Parathyroid adenoma (tissue), 2 donors: ENCODE measurements at regions not wholly inside any gene's neighbourhood (a gene's known extent, or its start where the extent isn't known, plus 50 kb on each side); places are given as distances from the start of the nearest gene placed in this dataset.

ENCODE experiments used
- H2AFZ ChIP-seq: fragments of 300-600 bp; sonication (generic); one replicate; pipeline ENCODE4 v1.7.0; 2017; ENCODE audit warnings: antibody characterized with exemption, mild to moderate bottlenecking
- H3K27ac ChIP-seq: fragments of 300-600 bp; sonication (generic); one replicate; pipeline ENCODE4 v1.7.0; 2017
- H3K27me3 ChIP-seq: fragments of 300-600 bp; sonication (generic); one replicate; pipeline ENCODE4 v1.7.0; 2017; ENCODE audit warnings: low read length; ENCODE audit not compliant: control insufficient read depth, insufficient read depth
- H3K36me3 ChIP-seq: fragments of 300-600 bp; sonication (generic); one replicate; pipeline ENCODE4 v1.7.0; 2017; ENCODE audit warnings: low read length; ENCODE audit not compliant: control insufficient read depth, insufficient read depth
- H3K4me1 ChIP-seq: fragments of 300-600 bp; sonication (generic); one replicate; pipeline ENCODE4 v1.7.0; 2017; ENCODE audit warnings: control low read depth
- H3K4me2 ChIP-seq: fragments of 300-600 bp; sonication (generic); one replicate; pipeline ENCODE4 v1.7.0; 2017; ENCODE audit warnings: low read length
- H3K4me3 ChIP-seq: fragments of 300-600 bp; sonication (generic); one replicate; pipeline ENCODE4 v1.7.0; 2017; ENCODE audit warnings: low read depth, low read length
- H3K79me2 ChIP-seq: fragments of 300-600 bp; sonication (generic); one replicate; pipeline ENCODE4 v1.7.0; 2017; ENCODE audit warnings: control low read depth
- H3K9ac ChIP-seq: fragments of 300-600 bp; sonication (generic); one replicate; pipeline ENCODE4 v1.7.0; 2017; ENCODE audit warnings: mild to moderate bottlenecking
- H3K9me3 ChIP-seq: fragments of 300-600 bp; sonication (generic); one replicate; pipeline ENCODE4 v1.7.0; 2017; ENCODE audit warnings: low read length; ENCODE audit not compliant: control insufficient read depth
- CTCF ChIP-seq: fragments of 300-600 bp; sonication (generic); IDR thresholded peaks from one replicate; pipeline ENCODE4 v1.7.0; 2017; ENCODE audit warnings: antibody characterized with exemption, mild to moderate bottlenecking
- donor health status: primary hyperparathyroidism.

- no peak overlapping the region for H3K27ac ChIP-seq
- H3K27me3 ChIP-seq: no peaks in the 10 kb centered on the region
- no peaks in the 10 kb centered on the region for H3K36me3 ChIP-seq
- no peak overlapping the region for H3K9ac ChIP-seq
- no peak overlapping the region for H3K4me3 ChIP-seq
- no peak for TF ChIP-seq CTCF
- H3K79me2 ChIP-seq: no peaks in the 10 kb centered on the region
- no peaks in the 10 kb centered on the region for H3K4me1 ChIP-seq
- no peaks in the 10 kb centered on the region for H3K9me3 ChIP-seq
- H3K4me2 ChIP-seq: no peak overlapping the region
- no peak overlapping the region for H2AFZ ChIP-seq
These were observed 1788.0 kb upstream of the TENM3 start for GRCh38 chr4:180455226-180455625.

- H2AFZ ChIP-seq: no peak overlapping the region
- no peak overlapping the region for H3K4me2 ChIP-seq
- no peaks in the 10 kb centered on the region for H3K27me3 ChIP-seq
- no peaks in the 10 kb centered on the region for H3K4me1 ChIP-seq
- H3K36me3 ChIP-seq: no peaks in the 10 kb centered on the region
- H3K27ac ChIP-seq: no peak overlapping the region
- H3K9me3 ChIP-seq: no peaks in the 10 kb centered on the region
- no peak for TF ChIP-seq CTCF
- no peak overlapping the region for H3K4me3 ChIP-seq
- H3K79me2 ChIP-seq: no peaks in the 10 kb centered on the region
- no peak overlapping the region for H3K9ac ChIP-seq
These were observed 1786.3 kb upstream of the TENM3 start for GRCh38 chr4:180456928-180457327.

GRCh38 chr4:180462116-180462515, 1781.1 kb upstream of the TENM3 start:
- Histone ChIP-seq H3K27ac (no peak overlapping the region), H3K36me3 (no peaks in the 10 kb centered on the region), H3K9ac (no peak overlapping the region), H3K27me3 (no peaks in the 10 kb centered on the region), H3K4me3 (no peak overlapping the region), H3K4me1 (no peaks in the 10 kb centered on the region), H3K9me3 (no peaks in the 10 kb centered on the region), H3K79me2 (no peaks in the 10 kb centered on the region), H3K4me2 (no peak overlapping the region), H2AFZ (no peak overlapping the region)
- no peak for TF ChIP-seq CTCF

DNA sequence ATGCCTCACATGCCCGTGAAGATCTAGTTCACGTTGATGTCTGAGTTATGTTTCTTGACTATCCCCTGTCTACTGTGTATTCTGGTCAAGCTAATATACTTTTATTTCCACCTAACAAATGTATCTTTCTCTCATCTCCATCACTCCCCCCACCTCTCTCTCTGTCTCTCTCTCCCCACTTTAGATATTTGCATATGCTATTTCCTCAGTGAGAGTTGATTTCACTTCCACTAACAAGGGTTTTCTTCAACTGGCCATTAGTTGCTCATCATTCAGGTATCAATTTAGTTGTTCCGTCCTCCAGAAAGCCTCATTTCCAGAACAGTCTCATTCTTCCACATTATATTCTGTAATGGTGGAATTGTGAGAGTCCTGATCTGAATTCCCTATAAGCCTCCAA, 1777.8 kb upstream of the TENM3 start:
- Histone ChIP-seq H3K4me3 (no peak overlapping the region), H3K9ac (no peak overlapping the region), H3K4me2 (no peak overlapping the region), H3K79me2 (no peaks in the 10 kb centered on the region), H3K27me3 (no peaks in the 10 kb centered on the region), H3K9me3 (no peaks in the 10 kb centered on the region), H2AFZ (no peak overlapping the region), H3K27ac (no peak overlapping the region), H3K36me3 (no peaks in the 10 kb centered on the region), H3K4me1 (no peaks in the 10 kb centered on the region)
- TF ChIP-seq CTCF: no peak

GRCh38 chr4:180483036-180483435, 1760.2 kb upstream of the TENM3 start:
- Histone ChIP-seq H3K4me3 (no peak overlapping the region), H3K4me2 (no peak overlapping the region), H2AFZ (no peak overlapping the region), H3K9me3 (no peaks in the 10 kb centered on the region), H3K79me2 (no peaks in the 10 kb centered on the region), H3K4me1 (no peaks in the 10 kb centered on the region), H3K9ac (no peak overlapping the region), H3K36me3 (no peaks in the 10 kb centered on the region), H3K27ac (no peak overlapping the region), H3K27me3 (no peaks in the 10 kb centered on the region)
- no peak for TF ChIP-seq CTCF
